Activated B cell treated with CpG ODN at 0.5 μM for 24 hours (primary cell): ENCODE measurements at regions not wholly inside any gene's neighbourhood (a gene's known extent, or its start where the extent isn't known, plus 50 kb on each side); places are given as distances from the start of the nearest gene placed in this dataset.

ENCODE experiments used
- ATAC-seq: fragments of 200-7000 bp; cut with Tn5 transposase; one replicate; pipeline ENCODE4 v1.10.0; 2021; ENCODE audit warnings: low read depth, mild to moderate bottlenecking, moderate library complexity
- CTCF ChIA-PET: fragments of 350-600 bp; sonication (Branson Sonifier 250); formaldehyde crosslinking; loops from one replicate; lab custom pipeline; 2021; ENCODE audit warnings: antibody characterized with exemption; lab: Charles Lee
- POLR2A ChIA-PET: fragments of 350-600 bp; sonication (Branson Sonifier 250); formaldehyde crosslinking; loops from one replicate; lab custom pipeline; 2021; ENCODE audit warnings: antibody characterized with exemption; lab: Charles Lee
- DNase-seq: peaks from one replicate; pipeline ENCODE4 v3.0.0; 2022
- H3K27ac Mint-ChIP-seq: one replicate; pipeline ENCODE4 v1.8.0; 2020; ENCODE audit warnings: mixed read lengths
- H3K27me3 Mint-ChIP-seq: one replicate; pipeline ENCODE4 v1.8.0; 2021; ENCODE audit warnings: mixed read lengths
- H3K36me3 Mint-ChIP-seq: one replicate; pipeline ENCODE4 v1.8.0; 2021; ENCODE audit warnings: low read depth, mixed read lengths
- H3K4me1 Mint-ChIP-seq: one replicate; pipeline ENCODE4 v1.8.0; 2021; ENCODE audit warnings: mixed read lengths
- H3K4me3 Mint-ChIP-seq: one replicate; pipeline ENCODE4 v1.8.0; 2020; ENCODE audit warnings: mild to moderate bottlenecking, mixed read lengths
- H3K9me3 Mint-ChIP-seq: one replicate; pipeline ENCODE4 v1.8.0; 2020; ENCODE audit warnings: mixed read lengths
- intact Hi-C: fragments of 100-400 bp; cut with micrococcal nuclease; formaldehyde crosslinking; loops from one replicate; pipeline ENCODE4 v1.15.1; 2024
- TF ChIP-seq, protein P1 (sequence below): fragments of 200-600 bp; IDR thresholded peaks from one replicate; pipeline ENCODE4 v1.8.0; 2022; ENCODE audit warnings: antibody characterized with exemption, mild to moderate bottlenecking

GRCh38 chr14:81859046-81859445 is 325.4 kb upstream of the SEL1L start:
- Mint-ChIP-seq H3K4me1 (no peaks in the 10 kb centered on the region), H3K36me3 (no peaks in the 10 kb centered on the region), H3K27ac (no peak overlapping the region), H3K4me3 (no peak overlapping the region), H3K27me3 (no peaks in the 10 kb centered on the region), H3K9me3 (peaks cover 4% of the 10 kb centered on the region)
- DNase-seq, result no peak
- ChIA-PET POLR2A (no interaction called here), CTCF (no interaction called here)
- TF ChIP-seq, protein P1, sequence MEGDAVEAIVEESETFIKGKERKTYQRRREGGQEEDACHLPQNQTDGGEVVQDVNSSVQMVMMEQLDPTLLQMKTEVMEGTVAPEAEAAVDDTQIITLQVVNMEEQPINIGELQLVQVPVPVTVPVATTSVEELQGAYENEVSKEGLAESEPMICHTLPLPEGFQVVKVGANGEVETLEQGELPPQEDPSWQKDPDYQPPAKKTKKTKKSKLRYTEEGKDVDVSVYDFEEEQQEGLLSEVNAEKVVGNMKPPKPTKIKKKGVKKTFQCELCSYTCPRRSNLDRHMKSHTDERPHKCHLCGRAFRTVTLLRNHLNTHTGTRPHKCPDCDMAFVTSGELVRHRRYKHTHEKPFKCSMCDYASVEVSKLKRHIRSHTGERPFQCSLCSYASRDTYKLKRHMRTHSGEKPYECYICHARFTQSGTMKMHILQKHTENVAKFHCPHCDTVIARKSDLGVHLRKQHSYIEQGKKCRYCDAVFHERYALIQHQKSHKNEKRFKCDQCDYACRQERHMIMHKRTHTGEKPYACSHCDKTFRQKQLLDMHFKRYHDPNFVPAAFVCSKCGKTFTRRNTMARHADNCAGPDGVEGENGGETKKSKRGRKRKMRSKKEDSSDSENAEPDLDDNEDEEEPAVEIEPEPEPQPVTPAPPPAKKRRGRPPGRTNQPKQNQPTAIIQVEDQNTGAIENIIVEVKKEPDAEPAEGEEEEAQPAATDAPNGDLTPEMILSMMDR, result no peak
- no peak for ATAC-seq
- intact Hi-C loops, result no loop called here

DNA sequence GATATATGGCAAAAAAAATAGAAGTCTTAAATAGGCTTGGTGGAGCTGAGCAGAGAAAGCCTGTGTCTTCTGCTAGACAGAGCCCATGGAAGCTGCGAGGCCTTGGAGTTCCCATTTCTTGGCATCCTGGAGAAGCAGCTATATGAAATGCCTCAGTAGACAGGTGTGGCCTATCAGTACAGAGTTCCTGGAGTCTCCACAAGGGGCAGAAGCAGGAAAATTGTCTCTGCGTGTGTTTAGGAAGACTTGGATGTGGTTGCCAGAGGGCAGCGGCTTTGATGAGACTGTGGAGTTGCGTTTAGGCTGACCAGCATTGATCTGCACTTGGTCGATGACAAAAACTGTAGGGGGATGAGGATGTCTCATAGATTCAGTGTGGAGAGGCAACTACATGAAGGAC is 334.5 kb upstream of the SEL1L start:
- ChIA-PET POLR2A (no interaction called here), CTCF (no interaction called here)
- H3K27ac Mint-ChIP-seq, result no peak overlapping the region
- ATAC-seq, result no peak
- no peaks in the 10 kb centered on the region for H3K36me3 Mint-ChIP-seq
- no peaks in the 10 kb centered on the region for H3K27me3 Mint-ChIP-seq
- TF ChIP-seq, protein P1, result no peak
- no peaks in the 10 kb centered on the region for H3K9me3 Mint-ChIP-seq
- no peak for DNase-seq
- intact Hi-C loops, result no loop called here
- H3K4me1 Mint-ChIP-seq, result no peaks in the 10 kb centered on the region
- H3K4me3 Mint-ChIP-seq, result no peak overlapping the region

DNA sequence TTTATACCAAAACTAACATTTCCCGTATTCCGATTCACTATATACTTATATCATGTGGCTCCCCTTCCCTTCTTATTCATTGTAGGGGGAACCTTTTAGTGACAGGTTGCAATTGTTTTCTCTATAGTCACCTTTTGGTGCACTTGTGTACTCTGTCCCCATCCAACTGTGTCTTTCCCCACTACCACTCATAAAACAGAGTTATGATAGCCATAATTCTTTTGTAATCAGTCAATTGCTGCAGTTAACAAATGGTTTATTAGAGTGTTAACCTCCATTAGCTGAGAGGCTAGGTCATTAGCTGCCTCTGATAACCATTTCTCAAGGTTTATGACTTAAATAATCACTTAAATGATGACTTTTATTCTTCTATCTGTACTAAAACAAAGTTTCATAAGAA is 338.1 kb upstream of the SEL1L start:
- CTCF ChIA-PET, result no interaction called here
- Mint-ChIP-seq H3K4me3 (no peak overlapping the region), H3K9me3 (peaks cover 12% of the 10 kb centered on the region), H3K4me1 (no peaks in the 10 kb centered on the region), H3K27ac (no peak overlapping the region), H3K36me3 (no peaks in the 10 kb centered on the region), H3K27me3 (no peaks in the 10 kb centered on the region)
- TF ChIP-seq, protein P1, result no peak
- intact Hi-C loops, result no loop called here
- POLR2A ChIA-PET, result no interaction called here
- no peak for ATAC-seq
- no peak for DNase-seq

DNA sequence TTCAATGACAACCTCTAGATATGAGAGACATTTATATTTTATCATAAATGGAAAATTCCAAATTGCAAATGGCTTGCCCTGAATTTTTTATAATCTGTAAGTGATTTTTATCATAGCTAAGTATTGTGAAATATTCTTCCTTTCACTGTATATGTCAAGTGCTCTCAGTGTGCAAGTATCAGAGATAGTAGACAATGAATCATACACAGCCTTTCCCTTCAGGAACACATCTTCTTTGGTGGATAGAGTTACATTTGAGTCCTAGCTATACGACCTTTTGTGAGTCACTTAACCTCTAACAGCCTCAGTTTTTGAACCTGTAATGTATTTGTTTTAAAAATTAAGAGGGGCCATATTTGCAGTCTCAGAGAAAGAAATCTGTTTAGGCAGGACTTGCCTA is 350.7 kb upstream of the SEL1L start:
- DNase-seq, result no peak
- intact Hi-C loops, result no loop called here
- CTCF ChIA-PET, result no interaction called here
- POLR2A ChIA-PET, result no interaction called here
- peaks cover 7% of the 10 kb centered on the region for H3K9me3 Mint-ChIP-seq
- TF ChIP-seq, protein P1, result no peak
- no peaks in the 10 kb centered on the region for H3K27me3 Mint-ChIP-seq
- no peaks in the 10 kb centered on the region for H3K4me1 Mint-ChIP-seq
- no peak for ATAC-seq
- no peak overlapping the region for H3K27ac Mint-ChIP-seq
- no peak overlapping the region for H3K4me3 Mint-ChIP-seq
- H3K36me3 Mint-ChIP-seq, result no peaks in the 10 kb centered on the region

DNA sequence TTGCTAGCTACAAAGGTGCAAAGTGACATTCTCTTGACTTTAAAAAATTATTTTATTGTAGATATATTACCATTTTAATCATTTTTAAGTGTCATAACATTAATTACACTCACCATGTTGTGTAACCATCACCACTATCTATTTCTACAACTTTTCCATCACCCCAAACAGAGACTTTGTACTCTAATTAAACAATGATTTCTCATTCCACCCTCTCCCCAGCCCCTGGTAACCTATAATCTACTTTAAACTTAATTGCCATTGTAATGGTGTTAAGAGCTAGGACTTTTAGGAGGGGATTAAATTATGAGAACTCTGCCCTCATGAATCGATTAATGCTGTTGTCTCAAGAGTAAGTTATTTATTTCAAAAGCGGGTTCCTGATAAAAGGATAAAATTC is 352.9 kb upstream of the SEL1L start:
- Mint-ChIP-seq H3K27me3 (no peaks in the 10 kb centered on the region), H3K36me3 (no peaks in the 10 kb centered on the region), H3K9me3 (peaks cover 6% of the 10 kb centered on the region), H3K4me3 (no peak overlapping the region), H3K27ac (no peak overlapping the region), H3K4me1 (no peaks in the 10 kb centered on the region)
- intact Hi-C loops, result no loop called here
- ATAC-seq, result no peak
- TF ChIP-seq, protein P1, result no peak
- CTCF ChIA-PET, result no interaction called here
- POLR2A ChIA-PET, result no interaction called here
- DNase-seq, result no peak
